ENCODE measurements at regions not wholly inside any gene's neighbourhood (a gene's known extent, or its start where the extent isn't known, plus 50 kb on each side); places are given as distances from the start of the nearest gene placed in this dataset.
"Not testable (repeated sequence)": the region's sequence is repeated elsewhere in the genome, so short reads cannot be mapped to it uniquely, and the experiment has no call there.

DNA sequence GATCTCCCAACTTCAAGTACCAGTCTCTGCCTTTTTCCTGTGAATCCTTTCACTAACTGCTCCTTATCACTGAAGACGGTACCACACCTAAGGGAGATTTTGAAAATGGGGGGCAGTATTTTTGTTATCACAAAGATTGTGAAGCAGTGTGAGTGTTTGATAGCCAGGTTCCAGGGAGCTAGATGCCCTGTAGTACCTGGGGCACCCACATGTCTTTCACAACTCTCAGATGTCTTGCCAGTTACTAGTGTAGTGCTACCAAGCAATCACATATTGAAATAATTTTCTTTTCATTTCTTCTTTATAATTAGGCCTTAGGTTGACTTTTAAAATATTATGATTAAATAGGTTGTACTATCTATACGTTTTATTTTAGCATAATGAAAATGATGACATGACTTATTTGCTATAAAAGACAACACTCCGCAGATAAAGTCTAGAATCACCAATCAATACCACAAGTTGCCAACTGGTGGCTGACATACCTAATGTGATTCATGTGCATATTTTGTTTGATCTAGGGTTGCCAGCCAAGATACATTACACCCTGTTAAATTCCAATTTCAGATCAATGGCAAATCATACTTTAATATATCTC lies 215.9 kb downstream of the EXOC5 start:
- POLR2A ChIA-PET, result no interaction called here
- Mint-ChIP-seq H3K27ac (no peak overlapping the region), H3K27me3 (peaks cover 5% of the 10 kb centered on the region), H3K4me1 (no peaks in the 10 kb centered on the region), H3K36me3 (ENCODE audit: low read depth) (no peaks in the 10 kb centered on the region), H3K4me3 (no peak overlapping the region), H3K9me3 (no peaks in the 10 kb centered on the region)
- DNase-seq, result no peak
- CTCF ChIA-PET, result no interaction called here

DNA sequence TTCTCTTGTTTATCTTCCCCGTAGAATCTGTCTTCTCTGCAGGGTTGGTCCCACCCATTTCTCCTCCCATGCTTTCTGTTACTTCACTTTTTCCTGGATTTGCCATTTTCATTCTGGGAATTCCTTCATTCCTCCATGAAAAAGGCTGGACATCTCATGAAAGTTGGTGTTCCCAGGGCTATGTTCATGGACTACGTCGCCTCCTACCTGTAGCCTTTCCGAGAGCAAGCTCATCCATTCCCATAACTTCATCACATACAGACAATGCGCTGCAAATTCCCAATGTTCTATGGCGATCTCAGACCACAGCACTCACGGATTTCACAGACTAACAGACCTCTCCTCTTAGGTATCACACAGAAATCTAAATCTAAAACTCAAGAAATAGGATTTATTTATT lies 217.1 kb downstream of the EXOC5 start:
- Mint-ChIP-seq H3K36me3 (ENCODE audit: low read depth) (no peaks in the 10 kb centered on the region), H3K9me3 (no peaks in the 10 kb centered on the region), H3K27ac (no peak overlapping the region), H3K27me3 (peaks cover 7% of the 10 kb centered on the region), H3K4me3 (no peak overlapping the region), H3K4me1 (no peaks in the 10 kb centered on the region)
- ChIA-PET CTCF (no interaction called here), POLR2A (no interaction called here)
- DNase-seq, result no peak

DNA sequence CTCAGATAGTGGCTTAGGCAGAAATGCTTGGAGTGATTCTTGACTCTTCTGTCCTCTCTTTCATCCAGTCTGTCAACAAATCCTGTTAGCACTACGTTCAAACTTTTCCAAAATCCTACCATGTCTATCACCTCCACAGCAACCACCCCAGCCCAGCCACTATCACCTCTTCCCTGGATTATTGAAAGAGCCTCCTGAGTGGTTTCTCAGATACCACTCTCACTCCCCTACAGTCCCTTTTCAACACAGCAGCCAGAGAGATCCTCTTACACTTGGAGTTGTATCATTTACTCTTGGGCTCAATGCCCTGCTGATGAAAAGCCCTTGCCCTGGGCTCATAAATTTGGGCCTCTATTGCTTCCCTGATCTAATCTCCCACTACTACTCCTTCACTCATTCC lies 218.9 kb downstream of the EXOC5 start:
- Mint-ChIP-seq H3K4me3 (no peak overlapping the region), H3K36me3 (ENCODE audit: low read depth) (no peaks in the 10 kb centered on the region), H3K4me1 (no peaks in the 10 kb centered on the region), H3K27me3 (peaks cover 7% of the 10 kb centered on the region), H3K27ac (no peak overlapping the region), H3K9me3 (no peaks in the 10 kb centered on the region)
- CTCF ChIA-PET, result no interaction called here
- POLR2A ChIA-PET, result no interaction called here
- no peak for DNase-seq

DNA sequence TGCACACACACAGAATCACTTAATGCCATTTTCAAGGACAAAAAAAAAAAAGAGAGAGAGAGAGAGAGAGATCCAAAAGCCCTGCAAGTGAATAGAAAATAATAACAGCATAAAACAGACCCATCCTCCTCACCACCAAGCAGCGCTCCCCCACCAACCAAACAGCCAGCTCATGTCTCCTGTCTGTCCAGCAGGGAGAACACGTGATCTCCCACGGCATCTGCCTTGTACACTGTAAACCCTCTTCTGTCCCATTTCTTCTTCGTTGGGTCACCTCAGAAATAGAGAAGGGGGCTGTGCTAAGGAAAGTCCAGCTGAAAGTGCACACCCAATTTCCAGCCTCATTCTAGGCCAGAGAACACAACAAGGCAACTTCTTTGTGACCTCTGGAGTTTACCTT lies 222.5 kb downstream of the EXOC5 start:
- ChIA-PET CTCF (no interaction called here), POLR2A (no interaction called here)
- no peaks in the 10 kb centered on the region for H3K4me1 Mint-ChIP-seq
- H3K27me3 Mint-ChIP-seq, result peaks cover 7% of the 10 kb centered on the region
- DNase-seq, result no peak
- no peak overlapping the region for H3K4me3 Mint-ChIP-seq
- H3K9me3 Mint-ChIP-seq, result no peaks in the 10 kb centered on the region
- no peak overlapping the region for H3K27ac Mint-ChIP-seq
- H3K36me3 Mint-ChIP-seq (ENCODE audit: low read depth), result no peaks in the 10 kb centered on the region

DNA sequence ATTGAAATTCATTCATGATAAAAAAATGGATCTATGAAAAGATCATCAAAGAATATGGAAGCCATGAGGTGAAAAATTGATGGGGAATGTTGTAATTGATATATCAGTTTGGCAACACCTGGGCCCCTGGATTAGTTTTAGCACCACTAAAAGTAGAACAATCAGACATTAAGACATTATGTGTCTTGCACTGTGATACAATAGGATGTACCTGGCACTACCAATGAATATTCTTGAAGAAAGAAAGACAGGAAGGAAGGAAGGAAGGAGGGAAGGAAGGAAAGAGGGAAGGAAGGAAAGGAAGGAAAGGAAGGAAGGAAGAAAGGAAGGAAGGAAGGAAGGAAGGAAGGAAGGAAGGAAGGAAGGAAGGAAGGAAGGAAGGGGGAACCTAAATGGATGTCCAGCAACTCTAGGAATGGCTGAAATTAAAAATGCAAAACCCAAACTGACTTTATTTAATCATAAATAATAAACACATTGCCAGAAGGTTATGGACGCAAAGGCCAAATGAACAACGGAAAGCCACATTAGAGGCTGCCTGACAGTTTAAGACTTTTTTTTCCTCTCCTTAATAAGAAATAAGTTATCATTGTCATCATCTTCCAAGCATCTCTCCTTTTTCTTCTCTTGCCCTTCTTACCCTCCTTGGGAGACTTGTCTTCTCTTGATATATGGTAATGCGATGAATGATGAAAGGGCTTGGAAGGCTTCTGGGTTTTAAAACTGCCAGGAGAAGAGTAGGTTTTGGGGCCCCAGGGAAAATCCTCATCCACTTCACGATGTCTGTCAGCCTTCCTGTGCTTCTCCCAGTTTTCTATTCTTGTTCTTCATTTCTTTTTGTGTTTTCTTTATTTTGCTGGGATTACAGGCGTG lies 224.4 kb downstream of the EXOC5 start:
- H3K4me1 Mint-ChIP-seq; POLR2A ChIA-PET; H3K4me3 Mint-ChIP-seq; DNase-seq; CTCF ChIA-PET; H3K27me3 Mint-ChIP-seq; H3K36me3 Mint-ChIP-seq (ENCODE audit: low read depth); H3K9me3 Mint-ChIP-seq; H3K27ac Mint-ChIP-seq: not testable (repeated sequence)

DNA sequence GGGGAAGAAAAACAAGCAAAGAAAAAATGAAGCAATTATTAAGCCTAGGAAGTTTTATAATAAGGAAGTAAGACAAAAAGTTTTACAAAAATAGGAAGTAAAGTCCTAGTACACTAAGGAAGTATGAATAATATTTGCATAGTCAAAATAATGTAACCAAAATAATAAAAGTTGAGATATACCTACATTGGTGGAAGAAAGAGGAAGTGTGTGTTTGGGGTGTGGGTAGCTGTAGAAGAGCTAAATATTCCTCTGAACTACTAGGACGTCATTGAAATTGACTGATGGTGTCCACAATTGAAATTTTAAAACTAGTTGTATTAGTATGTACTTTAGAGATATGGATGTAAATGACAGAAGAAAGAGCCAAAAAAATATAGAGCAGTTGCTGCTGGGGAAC lies 228.4 kb upstream of the OTX2 start:
- POLR2A ChIA-PET, result no interaction called here
- no peaks in the 10 kb centered on the region for H3K4me1 Mint-ChIP-seq
- H3K9me3 Mint-ChIP-seq, result no peaks in the 10 kb centered on the region

DNA sequence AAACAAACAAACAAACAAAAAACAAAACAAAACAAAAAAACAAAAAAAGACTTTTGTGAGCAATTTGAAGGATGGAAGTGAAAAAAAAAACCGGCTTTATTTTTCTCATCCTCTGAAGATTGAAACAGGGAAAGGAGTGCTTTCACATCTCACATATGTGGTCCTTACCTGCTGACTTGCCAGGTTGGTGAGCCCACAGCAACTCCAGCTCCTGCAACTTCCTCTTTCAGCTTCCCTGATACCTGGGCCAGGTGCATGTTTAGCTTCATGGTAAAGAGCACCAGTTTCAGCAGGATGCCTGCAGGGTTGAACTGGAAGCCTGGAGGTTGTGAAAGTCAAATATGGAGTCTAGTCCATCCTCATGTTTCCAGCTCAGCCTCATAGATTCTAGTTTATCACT lies 221.2 kb upstream of the OTX2 start:
- Mint-ChIP-seq H3K4me1 (no peaks in the 10 kb centered on the region), H3K27me3 (peaks cover 2% of the 10 kb centered on the region), H3K9me3 (no peaks in the 10 kb centered on the region), H3K36me3 (ENCODE audit: low read depth) (no peaks in the 10 kb centered on the region), H3K4me3 (no peak overlapping the region), H3K27ac (no peak overlapping the region)
- ChIA-PET CTCF (no interaction called here), POLR2A (no interaction called here)
- no peak for DNase-seq

More for the DNA sequence above, 228.4 kb upstream of the OTX2 start:
- no peak overlapping the region for H3K27ac Mint-ChIP-seq
- H3K27me3 Mint-ChIP-seq, result peaks cover 5% of the 10 kb centered on the region
- no peak for DNase-seq
- CTCF ChIA-PET, result interaction anchor here (1.5 kb wide), 1 partner anchor 10 kb away, joined by 3 read pairs; no protein-coding TSS in a partner anchor
- H3K36me3 Mint-ChIP-seq (ENCODE audit: low read depth), result no peaks in the 10 kb centered on the region
- H3K4me3 Mint-ChIP-seq, result no peak overlapping the region

DNA sequence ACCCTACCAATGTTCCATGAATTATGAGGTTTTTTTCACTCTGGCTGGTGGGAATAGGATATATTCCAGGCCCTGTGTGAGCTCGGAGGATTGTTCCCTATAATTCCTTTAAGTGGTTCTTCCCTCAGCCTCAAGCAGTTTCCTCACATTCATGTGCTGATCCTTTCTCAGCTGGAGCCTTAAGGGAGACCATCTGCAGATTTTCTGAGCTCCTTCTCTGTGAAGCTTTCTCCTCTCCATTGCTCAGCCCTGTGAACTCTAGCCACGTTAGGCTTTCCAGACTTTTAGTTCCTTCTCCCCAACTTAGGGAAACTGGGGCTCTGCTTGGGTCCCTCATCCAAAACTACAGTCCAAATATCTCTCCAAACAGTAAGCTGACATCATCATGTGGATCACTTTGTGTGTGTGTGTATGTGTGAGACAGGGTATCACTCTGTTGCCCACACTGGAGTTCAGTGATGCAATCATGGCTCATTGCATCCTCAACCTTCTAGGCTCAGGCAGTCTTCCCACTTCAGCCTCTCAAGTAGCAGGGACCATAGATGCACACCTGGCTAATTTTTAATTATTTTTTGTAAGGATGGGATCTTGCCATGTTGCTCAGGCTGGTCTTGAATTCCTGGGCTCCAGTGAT lies 219.5 kb upstream of the OTX2 start:
- Mint-ChIP-seq H3K27ac (no peak overlapping the region), H3K27me3 (no peaks in the 10 kb centered on the region), H3K4me1 (no peaks in the 10 kb centered on the region), H3K4me3 (no peak overlapping the region), H3K36me3 (ENCODE audit: low read depth) (no peaks in the 10 kb centered on the region), H3K9me3 (no peaks in the 10 kb centered on the region)
- ChIA-PET POLR2A (no interaction called here), CTCF (interaction anchor here (1.0 kb wide), 1 partner anchor 8 kb away, joined by 3 read pairs; no protein-coding TSS in a partner anchor)
- no peak for DNase-seq

DNA sequence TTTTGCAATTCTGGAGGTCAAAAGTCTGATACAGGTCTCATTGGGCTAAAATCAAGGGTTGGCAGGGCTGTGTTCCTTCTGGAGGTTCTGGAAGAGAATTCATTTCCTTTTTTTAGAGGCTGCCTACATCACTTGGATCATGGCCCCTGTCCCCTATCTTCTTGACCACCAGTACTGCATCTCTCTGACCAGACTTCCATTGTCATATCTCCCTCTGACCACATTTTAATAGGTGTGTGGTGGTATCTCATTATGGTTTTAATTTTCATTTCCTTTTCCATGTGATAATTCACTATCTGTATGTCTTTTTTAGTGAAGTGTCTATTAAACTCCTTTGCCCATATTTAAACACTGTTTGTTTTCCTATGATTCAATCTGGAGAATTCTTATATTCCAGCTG lies 215.2 kb upstream of the OTX2 start:
- ChIA-PET POLR2A (interaction anchor here (0.7 kb wide), 1 partner anchor 1130 kb away, joined by 5 read pairs; no protein-coding TSS in a partner anchor), CTCF (no interaction called here)
- Mint-ChIP-seq H3K27ac (no peak overlapping the region), H3K9me3 (peaks cover 4% of the 10 kb centered on the region), H3K4me3 (no peak overlapping the region), H3K27me3 (no peaks in the 10 kb centered on the region), H3K36me3 (ENCODE audit: low read depth) (no peaks in the 10 kb centered on the region), H3K4me1 (no peaks in the 10 kb centered on the region)
- DNase-seq, result no peak

DNA sequence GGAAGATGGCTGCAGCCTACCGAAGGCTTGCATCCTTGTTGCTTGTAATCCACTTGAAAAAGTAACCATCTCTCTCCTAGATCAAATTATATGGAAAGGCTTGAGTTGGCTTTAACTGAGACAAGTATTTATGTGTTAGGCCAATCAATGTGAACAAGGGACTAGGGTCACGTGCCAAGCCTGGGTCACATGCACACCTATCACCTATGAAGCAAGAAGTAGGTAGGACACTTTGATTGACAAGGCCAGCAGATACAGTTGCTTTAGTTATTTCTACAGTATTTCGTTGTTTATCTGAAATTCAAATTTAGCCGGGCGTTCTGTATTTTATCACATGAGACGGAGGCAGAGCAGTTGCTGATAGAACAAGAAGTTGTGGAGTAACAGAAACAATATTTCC lies 212.3 kb upstream of the OTX2 start:
- no peak for DNase-seq
- no peaks in the 10 kb centered on the region for H3K4me1 Mint-ChIP-seq
- CTCF ChIA-PET, result no interaction called here
- no peak overlapping the region for H3K27ac Mint-ChIP-seq
- H3K27me3 Mint-ChIP-seq, result no peaks in the 10 kb centered on the region
- no peak overlapping the region for H3K4me3 Mint-ChIP-seq
- no peaks in the 10 kb centered on the region for H3K36me3 Mint-ChIP-seq (ENCODE audit: low read depth)
- H3K9me3 Mint-ChIP-seq, result peaks cover 4% of the 10 kb centered on the region
- POLR2A ChIA-PET, result no interaction called here

DNA sequence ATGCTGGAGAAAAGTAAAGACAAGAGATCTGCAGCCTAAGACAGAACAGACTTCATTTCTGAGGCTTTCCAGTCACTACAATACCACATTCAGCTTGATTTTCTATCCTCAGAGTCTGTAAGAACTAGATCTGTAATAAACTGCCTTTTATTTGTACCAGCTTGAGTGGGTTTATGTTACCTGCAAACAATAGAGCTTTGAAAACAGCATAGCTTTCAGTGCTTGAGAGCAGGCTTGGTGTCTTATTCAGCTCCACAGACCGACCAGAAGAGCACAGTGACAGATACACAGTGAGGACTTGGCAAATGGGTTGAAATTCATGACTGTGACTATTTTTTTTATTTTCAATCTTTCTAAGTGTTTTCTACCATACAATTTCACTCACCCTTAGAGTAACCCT lies 207.8 kb upstream of the OTX2 start:
- no peak for DNase-seq
- Mint-ChIP-seq H3K27ac (no peak overlapping the region), H3K27me3 (no peaks in the 10 kb centered on the region), H3K9me3 (peaks cover 4% of the 10 kb centered on the region), H3K36me3 (ENCODE audit: low read depth) (no peaks in the 10 kb centered on the region), H3K4me3 (no peak overlapping the region), H3K4me1 (no peaks in the 10 kb centered on the region)
- CTCF ChIA-PET, result no interaction called here
- POLR2A ChIA-PET, result no interaction called here

DNA sequence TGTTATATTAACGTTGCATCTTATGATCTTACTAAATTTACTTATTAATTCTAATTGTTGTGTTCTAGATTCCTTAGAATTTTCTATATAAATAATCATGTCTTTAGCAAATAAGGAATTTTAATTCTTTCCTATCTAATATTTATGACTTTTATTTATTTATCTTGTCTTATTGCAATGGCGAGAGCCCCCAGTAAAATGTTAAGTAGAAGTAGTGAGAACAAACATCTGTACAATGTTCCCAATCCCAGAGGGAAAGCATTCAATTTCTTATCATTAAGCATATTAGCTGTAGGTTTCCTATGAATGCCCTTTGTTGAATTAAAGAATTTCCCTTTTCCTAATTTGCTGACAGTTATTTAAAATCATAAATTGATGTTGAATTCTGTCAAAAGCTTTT lies 203.7 kb upstream of the OTX2 start:
- no peaks in the 10 kb centered on the region for H3K4me1 Mint-ChIP-seq
- POLR2A ChIA-PET, result no interaction called here
- H3K36me3 Mint-ChIP-seq (ENCODE audit: low read depth), result no peaks in the 10 kb centered on the region
- H3K27me3 Mint-ChIP-seq, result peaks cover 8% of the 10 kb centered on the region
- no peak for DNase-seq
- H3K4me3 Mint-ChIP-seq, result no peak overlapping the region
- CTCF ChIA-PET, result no interaction called here
- H3K27ac Mint-ChIP-seq, result no peak overlapping the region
- H3K9me3 Mint-ChIP-seq, result peaks cover 4% of the 10 kb centered on the region

DNA sequence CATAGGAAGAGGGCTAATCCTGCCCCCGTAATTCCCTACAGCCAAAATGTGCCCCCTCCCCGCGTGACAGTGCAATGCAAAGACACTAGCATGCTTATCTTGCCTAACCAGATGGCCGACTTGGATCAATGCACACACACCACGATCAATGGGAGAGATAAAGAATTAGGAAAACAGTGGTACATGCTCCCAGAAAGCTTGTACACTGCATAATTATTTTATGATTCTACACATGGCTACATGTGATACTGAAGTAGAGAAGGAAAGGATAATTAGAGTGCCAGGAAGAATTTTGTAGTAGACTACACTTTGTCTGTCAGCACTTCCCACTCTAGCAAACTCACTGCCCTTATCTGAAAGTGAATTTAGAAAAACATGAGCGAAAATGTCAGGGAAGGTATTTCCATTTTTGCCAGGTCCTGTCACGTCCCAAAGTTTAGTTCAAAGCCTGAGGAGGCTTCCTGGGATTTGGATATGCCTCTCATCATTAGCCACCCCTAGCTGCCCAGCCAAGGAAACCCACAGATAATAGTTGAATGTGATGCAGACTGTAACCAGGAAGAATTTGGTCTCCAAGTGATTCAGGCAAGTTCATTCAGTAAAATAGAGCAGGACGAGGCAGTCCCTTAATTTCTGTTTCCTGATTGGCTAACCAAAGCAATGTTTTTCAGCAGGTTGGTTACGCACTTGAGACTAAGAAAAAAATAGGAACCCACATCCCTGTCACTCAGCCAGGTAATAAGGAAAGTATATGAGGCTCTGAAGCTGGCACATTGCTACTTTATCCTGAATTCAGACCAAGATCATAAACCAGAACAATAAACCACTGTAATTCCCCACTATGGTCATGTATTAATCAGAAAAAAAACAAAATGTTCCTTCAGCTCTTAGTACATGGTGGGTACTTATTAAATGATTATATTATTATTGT lies 199.6 kb upstream of the OTX2 start:
- Mint-ChIP-seq H3K4me3 (no peak overlapping the region), H3K9me3 (peaks cover 4% of the 10 kb centered on the region), H3K4me1 (no peaks in the 10 kb centered on the region), H3K36me3 (ENCODE audit: low read depth) (no peaks in the 10 kb centered on the region), H3K27ac (no peak overlapping the region), H3K27me3 (peaks cover 20% of the 10 kb centered on the region)
- ChIA-PET CTCF (no interaction called here), POLR2A (no interaction called here)
- no peak for DNase-seq

Data from activated CD4-positive, alpha-beta T cell treated with anti-CD3 and anti-CD28 coated beads, Interleukin-2, amount 10 ng/mL, durations not matched to agents 7 days and 5 days (primary cell).